Rectal smooth muscle tissue (tissue), 1 donor: ENCODE measurements at regions not wholly inside any gene's neighbourhood (a gene's known extent, or its start where the extent isn't known, plus 50 kb on each side); places are given as distances from the start of the nearest gene placed in this dataset.

Experiments used
- H3K27ac ChIP-seq: one replicate; pipeline ENCODE4 v1.7.0; 2013; ENCODE audit warnings: low read depth, low read length, inconsistent platforms
- H3K27me3 ChIP-seq: one replicate; pipeline ENCODE4 v1.7.0; 2013; ENCODE audit warnings: low read length; ENCODE audit not compliant: control insufficient read depth, insufficient read depth
- H3K36me3 ChIP-seq: one replicate; pipeline ENCODE4 v1.7.0; 2013; ENCODE audit warnings: low read length; ENCODE audit not compliant: control insufficient read depth, insufficient read depth
- H3K4me1 ChIP-seq: one replicate; pipeline ENCODE4 v1.7.0; 2013; ENCODE audit warnings: low read length; ENCODE audit not compliant: control insufficient read depth, insufficient read depth
- H3K4me3 ChIP-seq: one replicate; pipeline ENCODE4 v1.7.0; 2013; ENCODE audit warnings: low read length
- H3K9ac ChIP-seq: one replicate; pipeline ENCODE4 v1.7.0; 2013; ENCODE audit warnings: low read length

GRCh38 chr1:224565611-224566406 is 50.3 kb upstream of the CNIH3 start:
- H3K27ac ChIP-seq: no peak overlapping the region
- no peak overlapping the region for H3K9ac ChIP-seq
- no peaks in the 10 kb centered on the region for H3K36me3 ChIP-seq
- H3K4me3 ChIP-seq: no peak overlapping the region
- H3K4me1 ChIP-seq: no peaks in the 10 kb centered on the region
- no peaks in the 10 kb centered on the region for H3K27me3 ChIP-seq
